ENCODE measurements at regions not wholly inside any gene's neighbourhood (a gene's known extent, or its start where the extent isn't known, plus 50 kb on each side); places are given as distances from the start of the nearest gene placed in this dataset.

DNA sequence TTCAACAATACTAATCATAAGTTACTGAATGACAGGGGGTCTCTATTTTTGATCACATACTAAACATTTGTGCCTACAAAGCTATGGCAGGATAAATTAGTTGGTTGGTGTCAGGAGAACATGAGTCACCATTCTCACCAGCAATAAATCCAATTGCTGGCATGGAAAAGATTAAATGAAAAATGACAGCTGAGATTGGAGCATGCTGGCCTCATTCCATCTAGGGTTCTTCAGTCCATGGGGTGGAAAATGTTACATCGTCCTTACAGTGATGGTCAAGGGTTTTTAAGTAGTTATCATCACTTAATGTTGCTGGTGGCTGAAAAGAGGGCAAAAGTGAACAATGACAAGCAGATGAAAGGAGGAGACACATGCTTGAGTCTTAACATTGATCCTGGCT, 180.1 kb upstream of the BCL6 start:
- TF ChIP-seq, protein P1, sequence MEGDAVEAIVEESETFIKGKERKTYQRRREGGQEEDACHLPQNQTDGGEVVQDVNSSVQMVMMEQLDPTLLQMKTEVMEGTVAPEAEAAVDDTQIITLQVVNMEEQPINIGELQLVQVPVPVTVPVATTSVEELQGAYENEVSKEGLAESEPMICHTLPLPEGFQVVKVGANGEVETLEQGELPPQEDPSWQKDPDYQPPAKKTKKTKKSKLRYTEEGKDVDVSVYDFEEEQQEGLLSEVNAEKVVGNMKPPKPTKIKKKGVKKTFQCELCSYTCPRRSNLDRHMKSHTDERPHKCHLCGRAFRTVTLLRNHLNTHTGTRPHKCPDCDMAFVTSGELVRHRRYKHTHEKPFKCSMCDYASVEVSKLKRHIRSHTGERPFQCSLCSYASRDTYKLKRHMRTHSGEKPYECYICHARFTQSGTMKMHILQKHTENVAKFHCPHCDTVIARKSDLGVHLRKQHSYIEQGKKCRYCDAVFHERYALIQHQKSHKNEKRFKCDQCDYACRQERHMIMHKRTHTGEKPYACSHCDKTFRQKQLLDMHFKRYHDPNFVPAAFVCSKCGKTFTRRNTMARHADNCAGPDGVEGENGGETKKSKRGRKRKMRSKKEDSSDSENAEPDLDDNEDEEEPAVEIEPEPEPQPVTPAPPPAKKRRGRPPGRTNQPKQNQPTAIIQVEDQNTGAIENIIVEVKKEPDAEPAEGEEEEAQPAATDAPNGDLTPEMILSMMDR (conservative IDR thresholded peaks at IDR 0.05) = no peak
- Mint-ChIP-seq H3K27me3 (no peaks in the 10 kb centered on the region), H3K4me1 (ENCODE audit: unreplicated experiment) (peaks cover 16% of the 10 kb centered on the region), H3K4me3 (no peak overlapping the region), H3K36me3 (no peaks in the 10 kb centered on the region), H3K9me3 (peaks cover 10% of the 10 kb centered on the region), H3K27ac (no peak overlapping the region)
- DNase-seq (ENCODE audit: extremely low spot score, unreplicated experiment) = no peak

GRCh38 chr3:187926620-187927019, 181.4 kb upstream of the BCL6 start:
- Mint-ChIP-seq H3K4me3 (no peak overlapping the region), H3K27ac (no peak overlapping the region), H3K4me1 (ENCODE audit: unreplicated experiment) (peaks cover 6% of the 10 kb centered on the region), H3K9me3 (peaks cover 10% of the 10 kb centered on the region), H3K27me3 (no peaks in the 10 kb centered on the region), H3K36me3 (no peaks in the 10 kb centered on the region)
- TF ChIP-seq, protein P1 (conservative IDR thresholded peaks at IDR 0.05) = no peak
- DNase-seq (ENCODE audit: extremely low spot score, unreplicated experiment) = no peak

GRCh38 chr3:187927565-187927964, 182.3 kb upstream of the BCL6 start:
- Mint-ChIP-seq H3K36me3 (no peaks in the 10 kb centered on the region), H3K9me3 (peaks cover 10% of the 10 kb centered on the region), H3K27me3 (no peaks in the 10 kb centered on the region), H3K4me1 (ENCODE audit: unreplicated experiment) (peaks cover 3% of the 10 kb centered on the region), H3K4me3 (no peak overlapping the region), H3K27ac (no peak overlapping the region)
- DNase-seq (ENCODE audit: extremely low spot score, unreplicated experiment) = no peak
- TF ChIP-seq, protein P1 (conservative IDR thresholded peaks at IDR 0.05) = no peak

DNA sequence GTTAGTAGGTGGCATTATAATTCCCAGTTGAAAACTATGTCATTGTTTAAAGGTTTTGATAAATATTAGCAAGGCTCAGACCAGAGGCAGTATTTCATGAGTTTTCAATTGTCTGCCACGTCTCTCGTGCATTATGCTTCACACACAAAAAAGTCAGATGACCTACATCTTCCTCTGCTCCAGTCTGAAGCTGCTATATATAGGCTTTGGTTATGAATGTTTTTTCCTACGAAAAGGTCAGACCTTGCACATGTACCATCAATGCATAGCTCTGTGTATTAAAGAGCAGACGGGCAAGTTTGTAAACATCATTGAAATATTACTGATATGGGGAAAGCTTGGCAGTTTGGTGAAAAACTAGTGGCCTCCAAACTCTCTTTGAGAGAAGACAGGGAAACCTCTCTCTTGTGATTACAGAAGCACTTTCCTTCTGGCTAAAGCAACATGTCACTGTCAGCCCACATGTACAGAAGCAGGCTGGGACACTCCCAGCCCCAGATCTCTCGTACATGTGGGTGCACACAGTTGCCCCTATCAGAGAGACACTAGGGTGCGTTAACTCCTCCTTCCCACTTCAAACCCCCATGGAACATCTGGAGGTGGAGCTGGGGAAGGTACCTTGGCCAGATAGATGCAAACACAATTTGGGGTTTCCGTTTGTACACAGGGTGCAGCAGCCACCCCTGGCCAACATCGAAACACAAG, 184.0 kb upstream of the BCL6 start:
- Mint-ChIP-seq H3K4me3 (no peak overlapping the region), H3K27me3 (no peaks in the 10 kb centered on the region)

GRCh38 chr3:187930021-187930420, 184.8 kb upstream of the BCL6 start:
- H3K9me3 Mint-ChIP-seq = peaks cover 6% of the 10 kb centered on the region
- TF ChIP-seq, protein P1 (conservative IDR thresholded peaks at IDR 0.05) = no peak
- DNase-seq (ENCODE audit: extremely low spot score, unreplicated experiment) = no peak
- no peaks in the 10 kb centered on the region for H3K27me3 Mint-ChIP-seq
- no peak overlapping the region for H3K27ac Mint-ChIP-seq
- H3K4me3 Mint-ChIP-seq = no peak overlapping the region
- no peaks in the 10 kb centered on the region for H3K36me3 Mint-ChIP-seq
- peaks cover 3% of the 10 kb centered on the region for H3K4me1 Mint-ChIP-seq (ENCODE audit: unreplicated experiment)

More for the DNA sequence above, 184.0 kb upstream of the BCL6 start:
- Mint-ChIP-seq H3K4me1 (ENCODE audit: unreplicated experiment) (peaks cover 3% of the 10 kb centered on the region), H3K9me3 (peaks cover 10% of the 10 kb centered on the region), H3K36me3 (no peaks in the 10 kb centered on the region), H3K27ac (no peak overlapping the region)
- DNase-seq (ENCODE audit: extremely low spot score, unreplicated experiment) = no peak
- TF ChIP-seq, protein P1 (conservative IDR thresholded peaks at IDR 0.05) = no peak
